GM18519 (cell line): ENCODE measurements at regions not wholly inside any gene's neighbourhood (a gene's known extent, or its start where the extent isn't known, plus 50 kb on each side); places are given as distances from the start of the nearest gene placed in this dataset.

ENCODE experiments used
- ATAC-seq: cut with Tn5 transposase; IDR thresholded peaks from one replicate; pipeline ENCODE4 v1.9.1; 2021; ENCODE audit warnings: mild to moderate bottlenecking, moderate library complexity; ENCODE audit not compliant: unreplicated experiment, low FRiP score

DNA sequence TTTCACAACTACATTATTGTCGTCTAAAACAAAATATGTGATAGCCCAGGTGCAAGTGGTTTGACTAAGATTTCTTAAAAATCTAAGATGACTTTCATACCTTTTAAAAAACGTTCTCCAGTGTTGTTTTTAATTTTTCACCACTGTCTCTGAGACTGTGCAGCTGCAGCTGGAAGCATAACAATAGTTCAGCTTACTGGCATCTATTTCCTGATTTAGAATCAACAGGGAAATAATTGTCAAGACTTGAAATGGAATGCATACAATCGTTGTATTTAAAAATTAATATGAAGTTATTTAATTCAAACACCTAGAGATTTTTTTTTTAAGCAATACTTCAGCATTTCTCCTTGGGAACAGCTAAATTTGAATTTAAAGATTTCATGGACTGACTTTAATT, 982.0 kb upstream of the EPHA7 start:
- ATAC-seq = no peak

DNA sequence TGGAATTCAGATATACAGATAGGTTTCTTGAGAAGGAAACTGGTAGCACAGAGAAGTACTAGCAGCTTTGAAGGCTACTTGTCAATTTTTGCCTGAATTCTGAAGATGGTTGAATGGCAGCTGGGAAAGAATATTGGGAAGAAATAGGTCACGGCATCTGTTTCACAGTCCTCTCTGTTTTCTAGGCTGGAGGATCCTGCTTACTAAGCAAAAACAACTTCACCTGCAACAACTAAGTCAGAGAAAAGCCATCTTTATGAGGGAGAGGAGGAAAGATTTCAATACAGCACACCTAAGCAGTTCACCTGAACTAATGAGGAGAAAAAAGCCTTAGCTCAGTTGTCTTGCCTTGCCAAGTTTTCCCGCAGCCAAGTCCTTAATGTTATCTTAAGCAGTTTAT, 975.5 kb upstream of the EPHA7 start:
- ATAC-seq = no peak

DNA sequence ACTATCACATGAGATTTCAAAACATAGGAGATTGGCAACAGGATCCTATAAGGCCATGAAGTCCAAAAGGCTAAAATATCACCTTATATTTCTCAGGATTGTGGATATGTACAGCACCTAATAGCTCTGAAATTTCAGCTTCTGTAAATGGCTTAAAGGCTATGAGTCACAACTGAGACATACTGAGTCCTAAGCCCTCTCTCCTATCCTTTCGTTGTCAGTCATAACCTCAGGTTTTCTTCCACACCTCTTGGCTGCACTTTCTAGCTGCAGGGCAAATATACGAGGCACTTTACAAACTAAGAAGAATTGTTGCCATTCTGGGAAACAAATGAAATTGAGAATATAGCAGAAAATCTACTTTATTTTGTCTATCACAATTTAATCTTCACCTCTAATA, 969.9 kb upstream of the EPHA7 start:
- ATAC-seq = no peak

DNA sequence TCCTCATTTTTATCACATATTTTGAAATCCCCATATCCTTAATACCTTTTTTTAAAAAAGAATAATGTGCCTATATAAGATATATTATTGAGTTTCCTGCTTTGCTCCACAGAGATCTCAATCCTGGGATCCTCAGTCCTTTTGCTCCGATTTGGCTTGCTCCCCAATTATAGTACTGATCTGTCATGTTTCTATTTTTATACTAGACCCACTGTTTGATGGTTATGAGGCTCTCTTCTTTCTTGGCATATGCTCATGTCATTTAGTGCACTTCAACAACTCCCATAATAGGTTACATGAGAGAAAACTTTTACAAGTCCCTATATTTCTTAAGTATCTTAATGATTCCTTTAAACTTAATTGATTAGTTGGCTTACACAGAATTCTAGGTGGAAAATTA, 958.5 kb upstream of the EPHA7 start:
- no peak for ATAC-seq

DNA sequence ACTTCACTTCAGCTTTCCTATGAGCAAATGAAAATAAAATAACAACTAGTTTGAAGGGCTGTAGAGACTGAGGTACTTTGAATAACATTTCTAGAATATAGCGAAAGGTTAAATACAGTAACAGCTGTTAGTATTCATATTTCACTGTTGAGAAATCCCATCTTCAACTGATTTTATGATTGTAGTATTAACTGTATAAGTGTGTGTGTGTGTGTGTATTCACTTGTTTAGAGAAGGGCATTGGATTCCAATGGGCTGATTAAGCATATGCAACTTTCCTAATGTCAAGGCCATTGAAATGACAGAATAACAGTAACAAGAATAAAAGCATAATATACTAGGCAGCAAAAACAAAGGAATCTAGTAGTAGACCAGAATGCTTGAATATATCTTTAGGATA, 957.5 kb upstream of the EPHA7 start:
- no peak for ATAC-seq

DNA sequence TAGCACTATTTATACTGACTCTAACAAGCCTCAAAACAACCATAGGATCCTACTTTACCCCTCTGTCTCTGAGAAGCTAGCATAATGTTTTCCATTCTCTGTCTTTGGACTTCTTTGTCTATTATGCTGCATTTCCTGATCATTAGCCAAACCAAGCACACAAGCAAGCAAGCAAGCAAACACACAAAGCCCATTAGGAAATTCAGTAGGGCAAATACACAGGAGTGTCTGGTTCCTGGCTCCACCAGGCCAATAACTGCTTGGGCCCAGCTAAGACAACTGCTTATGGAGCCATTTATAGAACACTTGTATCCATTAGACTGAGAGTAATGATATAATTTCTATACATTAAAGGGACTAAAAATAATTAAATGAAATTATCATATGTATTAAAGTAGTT, 952.9 kb upstream of the EPHA7 start:
- no peak for ATAC-seq

DNA sequence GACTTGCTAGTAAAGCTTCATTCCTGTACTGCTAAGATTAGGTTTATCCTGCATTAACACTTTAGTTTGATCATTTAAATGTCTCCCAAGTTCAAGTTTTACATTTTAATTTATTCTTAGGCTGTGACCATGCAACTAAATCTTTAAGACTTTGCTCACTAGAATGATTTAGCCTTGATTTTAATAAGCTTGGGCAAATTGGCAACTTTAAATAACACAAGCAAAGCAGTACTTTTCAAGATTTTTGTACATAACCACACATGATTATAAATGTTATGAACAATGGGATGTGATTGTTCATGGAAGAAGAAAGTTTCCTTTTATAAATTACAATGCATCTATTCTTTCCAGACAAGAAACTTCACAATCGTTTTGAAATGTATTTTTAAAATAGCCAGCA, 948.0 kb upstream of the EPHA7 start:
- no peak for ATAC-seq

DNA sequence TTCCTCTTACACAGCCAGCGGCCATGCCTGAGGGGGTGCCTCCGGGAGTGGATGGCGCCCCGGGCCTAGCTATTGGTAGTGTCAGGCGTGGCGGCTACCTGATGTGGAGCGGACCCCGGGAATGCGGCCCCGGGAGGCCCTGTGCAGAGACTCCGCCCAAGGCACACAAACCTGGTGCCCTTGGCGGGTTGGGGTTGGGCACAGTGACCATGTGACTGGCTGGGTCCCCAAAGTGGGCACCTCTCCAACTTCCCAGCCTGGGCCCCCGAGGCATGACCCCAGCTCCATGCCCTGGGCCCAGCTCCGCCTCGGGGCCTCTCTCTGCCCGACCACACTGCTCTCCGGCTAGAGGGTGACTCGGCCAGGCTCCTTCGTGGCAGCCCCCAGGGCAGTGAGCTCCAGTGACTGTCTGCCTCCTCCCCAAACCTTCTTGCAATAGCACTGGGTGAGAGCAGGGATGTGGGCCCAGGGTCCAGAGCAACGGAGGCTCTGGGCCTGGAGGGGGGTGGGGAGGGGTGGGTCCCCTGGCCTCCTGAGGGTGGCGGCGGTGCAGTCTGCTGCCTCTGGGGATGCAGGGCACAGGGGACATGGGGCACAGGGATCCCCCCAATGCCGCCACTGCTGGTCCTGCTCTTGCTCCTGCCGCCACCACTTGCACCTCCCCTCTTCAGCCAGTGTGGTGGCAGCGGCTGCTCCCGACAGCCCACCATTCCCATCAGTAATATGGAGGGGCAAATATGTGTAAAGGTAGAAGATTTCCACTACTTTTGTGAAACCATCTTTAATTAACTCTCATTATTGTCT, 942.9 kb upstream of the EPHA7 start:
- no peak for ATAC-seq

DNA sequence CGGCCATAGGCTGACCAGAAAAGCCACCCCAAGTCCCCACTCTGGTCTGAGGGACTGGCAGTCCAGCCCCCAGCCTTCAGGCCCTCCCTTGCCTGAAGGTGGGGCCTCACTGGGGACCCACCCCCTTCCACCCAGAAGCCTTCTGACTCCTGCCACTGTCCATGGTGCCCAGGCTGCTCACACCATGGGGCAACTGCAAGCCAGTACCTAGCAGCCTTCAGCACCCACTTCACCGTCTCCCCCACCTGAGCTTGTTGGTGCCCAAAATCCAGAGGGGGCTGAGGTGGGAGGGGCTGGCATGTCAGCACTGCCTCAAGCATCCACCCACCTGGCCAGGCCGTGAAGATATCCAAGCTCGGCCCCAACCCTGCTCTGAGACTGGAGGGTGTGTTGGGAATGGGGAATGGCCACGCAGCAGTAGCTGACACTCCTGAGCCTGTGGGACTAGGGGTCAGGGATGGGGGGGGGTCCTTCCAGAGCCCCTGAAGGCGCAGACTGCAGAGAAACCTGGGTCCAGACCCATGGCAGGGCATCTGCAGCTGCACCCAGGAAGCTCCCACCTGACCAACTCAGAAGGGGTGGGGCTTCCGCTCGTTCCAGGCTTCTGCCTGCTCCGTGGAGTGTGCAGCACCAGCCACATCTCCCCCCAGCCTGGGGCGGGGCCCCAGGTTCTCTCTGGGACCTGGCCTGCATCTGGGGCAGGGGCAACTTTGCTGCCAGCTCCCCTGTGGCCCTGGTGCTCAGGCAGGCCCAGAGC, 942.1 kb upstream of the EPHA7 start:
- no peak for ATAC-seq

DNA sequence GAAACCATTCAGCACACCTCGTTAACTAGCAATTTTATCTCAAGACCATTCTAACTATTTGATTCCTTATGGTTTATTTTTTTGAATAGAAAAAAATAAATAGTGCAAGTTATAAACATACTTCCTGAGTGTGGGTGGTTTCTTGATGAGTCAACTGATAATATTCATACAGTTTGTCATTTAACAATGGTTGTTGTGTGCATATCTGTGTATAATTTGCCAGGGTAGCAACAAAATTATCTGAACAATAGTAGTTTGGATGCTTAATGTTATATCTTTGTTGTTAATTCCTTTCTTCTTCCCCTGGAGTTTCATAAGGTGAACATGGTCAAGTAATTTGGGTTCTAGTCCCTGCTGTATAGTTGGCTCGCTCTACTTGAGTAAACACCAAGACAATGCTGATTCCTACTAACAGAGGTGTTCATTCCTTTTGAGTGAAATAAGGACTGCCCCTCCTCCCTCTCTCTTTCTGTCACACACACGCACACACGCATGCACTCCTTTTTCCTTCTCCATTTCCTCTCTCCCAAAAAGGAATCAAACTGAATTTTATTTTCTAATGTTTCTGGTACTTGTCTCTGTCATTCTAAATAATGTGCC, 938.1 kb upstream of the EPHA7 start:
- ATAC-seq = no peak

DNA sequence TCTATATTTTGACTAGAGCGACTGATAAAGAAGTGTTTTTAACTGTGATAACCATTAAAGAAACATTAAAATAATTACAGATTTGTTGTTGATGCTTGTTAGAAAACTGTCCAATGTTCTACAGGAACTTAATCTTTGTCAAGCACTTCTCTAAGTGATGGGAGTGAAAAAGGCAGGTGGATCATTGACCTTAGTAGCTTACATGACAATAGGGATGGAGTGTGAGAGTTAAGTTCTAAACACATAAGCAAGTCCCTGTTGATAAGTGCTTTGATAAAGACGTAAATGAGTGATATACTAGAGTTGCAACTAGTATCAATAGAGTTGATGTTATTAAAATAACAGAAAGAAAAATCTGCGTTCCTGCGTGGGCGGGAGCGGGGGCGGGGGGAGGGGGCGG, 931.5 kb upstream of the EPHA7 start:
- no peak for ATAC-seq

DNA sequence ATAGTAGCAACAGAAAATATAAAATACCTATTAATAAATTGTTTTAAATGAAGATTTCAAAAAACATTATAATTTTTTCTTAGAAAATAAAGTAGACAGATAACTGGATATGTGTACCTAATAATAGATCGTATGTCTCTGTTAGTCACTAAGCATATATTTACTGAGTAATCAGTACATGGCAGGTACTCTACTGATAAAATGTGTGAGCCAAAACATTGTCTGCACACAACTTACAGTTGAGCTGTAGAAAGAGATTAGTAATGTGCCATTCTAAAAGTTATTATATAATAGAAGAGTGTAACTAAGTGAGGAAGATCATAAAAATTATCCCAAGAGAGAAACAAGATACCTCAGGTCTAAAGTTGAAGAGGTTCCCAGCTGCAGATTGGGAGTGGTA, 929.9 kb upstream of the EPHA7 start:
- no peak for ATAC-seq

DNA sequence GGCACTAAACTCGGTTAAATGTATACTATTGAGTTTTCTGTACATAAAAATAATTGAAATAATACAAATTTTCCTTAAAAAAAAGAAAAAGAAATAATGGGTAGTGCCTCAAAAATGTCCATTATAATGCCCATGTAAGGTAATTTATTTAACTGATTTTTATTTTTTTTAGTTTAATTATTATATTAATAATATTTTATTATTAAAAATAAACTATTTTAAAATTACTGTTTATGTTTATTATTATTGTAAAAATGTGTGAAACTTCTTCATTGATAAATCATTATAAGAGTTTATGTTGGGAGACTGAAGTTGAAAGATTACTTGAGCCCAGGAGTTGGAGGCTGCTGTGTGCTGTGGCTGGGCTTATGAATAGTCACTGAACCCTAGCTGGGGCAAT, 925.5 kb upstream of the EPHA7 start:
- ATAC-seq = no peak

DNA sequence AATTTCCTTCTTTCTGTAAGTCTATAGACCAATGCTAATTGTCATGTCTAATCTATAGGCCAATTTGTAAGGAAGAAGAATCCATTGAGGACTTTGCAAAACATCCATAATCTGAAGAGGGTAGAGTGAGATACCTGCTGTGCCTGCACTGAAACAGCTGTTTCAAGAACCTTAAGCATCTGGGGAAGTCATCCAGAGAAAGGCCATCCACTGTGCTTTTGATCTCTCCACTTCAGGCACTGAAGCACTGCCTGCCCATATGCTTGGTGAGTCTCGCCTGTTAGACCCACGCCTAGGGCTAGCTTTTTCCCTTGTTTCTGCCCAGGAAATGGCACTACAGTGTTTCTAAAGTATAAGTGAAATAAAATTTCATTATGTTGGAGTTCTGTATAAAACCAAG, 921.8 kb upstream of the EPHA7 start:
- ATAC-seq = no peak

DNA sequence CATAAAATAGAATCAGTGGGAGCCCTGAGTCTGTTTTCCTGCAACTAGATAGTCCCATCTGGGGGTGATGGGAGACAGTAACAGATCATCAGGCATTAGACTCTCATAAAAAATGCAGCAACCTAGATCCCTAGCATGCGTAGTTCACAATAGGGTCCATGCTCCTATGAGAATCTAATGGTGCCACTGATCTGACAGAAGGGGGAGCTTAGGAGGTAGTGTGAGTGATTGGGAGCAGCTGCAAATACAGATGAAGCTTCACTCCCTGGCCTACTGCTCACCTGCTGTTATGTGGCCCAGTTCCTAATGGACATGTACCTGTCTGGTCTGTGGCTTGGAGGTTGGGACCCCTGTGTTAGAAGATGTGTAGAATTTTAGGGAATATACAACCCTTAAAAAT, 904.5 kb upstream of the EPHA7 start:
- no peak for ATAC-seq

DNA sequence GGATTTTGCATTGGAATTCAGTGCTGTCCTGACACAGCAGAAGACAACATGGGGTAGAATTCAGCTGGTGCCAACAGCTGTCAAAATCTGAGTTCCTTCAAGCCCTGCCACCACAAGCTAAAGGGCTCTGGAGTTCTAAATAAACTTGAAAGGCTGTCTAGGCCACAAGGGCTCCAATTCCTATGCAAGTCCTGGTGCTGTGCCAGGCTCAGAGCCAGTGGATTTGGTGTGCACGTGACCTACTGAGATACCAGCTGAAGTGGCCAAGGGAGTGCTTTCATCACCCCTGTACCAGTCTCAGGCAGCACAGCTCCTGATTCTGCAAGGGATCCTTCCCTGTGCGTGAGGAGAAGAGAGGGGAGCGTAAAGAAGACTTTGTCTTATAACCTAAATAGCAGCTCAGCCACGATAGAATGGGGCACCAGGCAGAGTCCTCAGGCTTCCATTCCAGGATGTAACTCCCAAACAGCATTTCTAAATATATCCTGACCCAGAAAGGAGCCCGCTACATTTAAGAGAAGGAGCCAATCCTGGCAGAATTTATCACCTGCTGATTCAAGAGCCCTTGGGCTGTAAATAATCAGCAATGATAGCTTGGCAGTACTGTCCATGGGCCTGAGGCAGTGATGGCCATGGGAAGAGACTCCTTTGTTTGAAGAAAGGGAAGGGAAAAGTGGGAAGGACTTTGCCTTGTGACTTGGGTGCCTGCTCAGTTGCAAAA, 881.2 kb upstream of the EPHA7 start:
- no peak for ATAC-seq

DNA sequence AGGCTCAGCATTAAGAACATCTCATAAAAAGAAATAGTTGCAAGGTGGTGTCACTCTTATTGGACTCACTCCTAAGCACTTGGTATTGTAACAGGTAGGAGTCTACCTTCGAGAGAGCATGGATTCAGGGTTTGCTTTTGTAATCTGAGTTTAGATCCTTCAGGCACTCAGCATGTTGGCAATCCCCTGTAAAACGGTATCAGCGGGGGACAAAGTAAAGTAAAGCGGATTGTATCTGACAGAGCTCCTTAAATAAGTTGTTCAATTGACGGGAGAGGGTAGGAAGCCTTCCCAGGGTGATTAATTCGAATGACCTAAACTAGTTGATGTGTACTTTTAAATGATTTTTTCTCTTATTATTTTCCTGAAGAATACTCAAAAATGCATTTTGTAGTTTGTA, 869.8 kb upstream of the EPHA7 start:
- no peak for ATAC-seq

DNA sequence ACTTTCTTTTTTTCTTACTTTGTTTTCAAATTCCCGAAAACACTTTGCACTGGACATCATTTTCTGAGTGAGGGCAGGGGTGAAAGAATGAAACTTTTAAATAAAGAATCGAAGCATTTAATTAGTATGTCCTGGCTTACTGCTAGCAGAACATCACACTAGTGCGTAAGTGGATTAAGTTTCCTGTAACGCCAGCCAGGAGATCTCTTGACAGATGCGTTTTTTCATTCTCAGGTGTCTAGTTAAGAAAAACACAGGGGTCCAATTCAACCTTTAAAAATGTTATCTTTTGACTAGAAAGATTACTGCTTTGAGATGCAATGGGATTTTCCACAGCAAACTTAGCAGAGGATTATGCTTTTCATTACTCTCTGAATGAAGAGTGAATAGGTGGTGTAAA, 858.8 kb upstream of the EPHA7 start:
- no peak for ATAC-seq

DNA sequence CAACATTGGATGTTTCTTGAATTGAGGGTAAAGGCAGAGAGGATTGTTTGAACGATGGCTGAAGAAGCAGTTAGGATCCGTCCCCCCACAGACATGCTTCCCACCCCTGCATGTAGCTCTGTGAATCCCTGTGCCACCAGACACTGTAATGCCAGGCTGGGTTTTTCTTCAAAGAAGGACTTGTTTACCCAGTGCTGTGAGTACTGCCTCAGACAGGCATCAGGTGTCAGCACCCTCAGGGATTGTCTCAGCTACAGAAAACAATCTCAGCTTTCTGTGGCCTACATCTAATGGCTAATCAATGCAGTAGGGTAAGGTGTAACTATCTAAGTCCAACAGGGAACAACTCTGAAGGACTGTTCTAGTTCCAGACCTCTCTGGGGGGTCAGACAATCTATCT, 853.0 kb upstream of the EPHA7 start:
- ATAC-seq = no peak

DNA sequence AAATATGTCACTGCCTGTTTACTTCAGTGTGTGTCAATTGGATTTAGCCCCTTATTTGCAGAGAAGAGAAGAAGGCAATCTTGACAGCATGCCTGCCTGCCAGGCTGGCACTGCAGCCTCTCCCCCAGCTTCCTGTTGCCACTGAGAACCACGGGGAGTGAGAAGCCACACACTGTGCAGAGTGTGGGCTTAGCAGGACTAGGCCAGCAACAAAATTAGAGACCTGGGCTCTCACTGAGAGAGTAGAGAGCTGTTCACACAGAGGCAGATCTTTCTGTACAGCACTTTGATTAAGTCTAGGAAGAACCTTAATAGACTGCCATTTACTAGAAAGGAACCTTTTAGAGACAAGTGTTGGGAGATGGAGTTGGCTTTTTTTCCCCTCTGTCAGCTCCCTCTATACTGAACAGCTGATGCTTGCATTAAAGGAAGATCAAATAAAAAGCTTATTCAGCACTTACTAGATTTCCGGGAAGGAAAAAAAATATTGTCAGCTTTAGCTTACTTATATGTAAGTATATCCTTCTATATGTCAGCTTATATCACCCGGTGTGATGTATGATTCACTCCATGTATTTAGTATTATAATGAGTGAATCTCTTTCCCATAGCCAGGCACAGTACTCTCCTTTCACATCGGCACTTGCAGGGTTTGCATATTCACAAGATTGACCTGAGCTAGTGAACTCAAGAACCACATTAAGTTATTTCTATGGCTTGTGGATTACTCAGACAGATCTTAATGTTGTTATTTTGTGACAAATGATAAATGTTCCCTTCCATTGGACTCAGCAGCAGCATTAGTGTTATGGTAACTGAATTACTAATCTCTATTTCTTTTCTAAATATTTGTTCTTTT, 851.0 kb upstream of the EPHA7 start:
- no peak for ATAC-seq
